GM12878 (cell line): ENCODE measurements at regions not wholly inside any gene's neighbourhood (a gene's known extent, or its start where the extent isn't known, plus 50 kb on each side); places are given as distances from the start of the nearest gene placed in this dataset.

ENCODE experiments used
- ATAC-seq: fragments of 200-7000 bp; cut with Tn5 transposase; 3 replicates; pipeline ENCODE4 v1.9.1; 2020; ENCODE audit warnings: mild to moderate bottlenecking, moderate library complexity
- BruUV-seq: library from RNA; stranded (reverse); fragments of 400-500 nt; replicated peaks from 2 replicates; lab custom pipeline; 2021; lab: Mats Ljungman, UMichigan
- CTCF ChIA-PET: fragments of 300-600 bp; sonication (Branson Sonifier 250); formaldehyde crosslinking; extraction: SDS; loops from one replicate; lab custom pipeline; 2021; ENCODE audit warnings: inconsistent platforms; lab: Yijun Ruan, JAX
- POLR2A ChIA-PET: fragments of 350-600 bp; formaldehyde crosslinking; extraction: SDS; loops from one replicate; lab custom pipeline; 2021; ENCODE audit warnings: inconsistent platforms; lab: Charles Lee
- RAD21 ChIA-PET: fragments of 300-600 bp; sonication (Branson Sonifier 250); formaldehyde crosslinking; loops from one replicate; lab custom pipeline; 2023; ENCODE audit warnings: antibody characterized with exemption; ENCODE audit not compliant: unreplicated experiment; lab: Charles Lee
- SMC1A ChIA-PET: fragments of 300-600 bp; sonication (Branson Sonifier 250); formaldehyde crosslinking; loops from one replicate; lab custom pipeline; 2023; ENCODE audit not compliant: unreplicated experiment, uncharacterized antibody; lab: Charles Lee
- DNase-seq: peaks from one replicate; pipeline ENCODE4 v3.0.0-alpha.2; 2011; ENCODE audit warnings: low read depth, low spot score
- FAIRE-seq: peaks from 3 replicates; lab custom pipeline; 2011; peaks lifted over from hg19 to GRCh38; lab: Jason Lieb, UNC
- H2AFZ ChIP-seq: 2 replicates; pipeline ENCODE4 v1.6.0; 2011; ENCODE audit warnings: low read depth, low read length, control low read depth; ENCODE audit not compliant: control insufficient read depth
- H3K27ac ChIP-seq: 2 replicates; pipeline ENCODE4 v1.5.1; 2011; ENCODE audit warnings: control low read depth; ENCODE audit not compliant: control insufficient read depth, insufficient read depth
- H3K27me3 ChIP-seq, 2 experiments: replicated peaks in 1 of 2; 2 replicates each; pipeline versions ENCODE4 v1.6.0 to v1.6.1; 2011; ENCODE audit warnings: low read length in 1 of 2; ENCODE audit not compliant: control insufficient read depth in 2 of 2, insufficient read depth in 2 of 2
- H3K36me3 ChIP-seq, 2 experiments: 2 replicates each; pipeline ENCODE4 v1.5.1; 2011; ENCODE audit warnings: low read length in 1 of 2; ENCODE audit not compliant: control insufficient read depth in 2 of 2, insufficient read depth in 2 of 2
- H3K4me1 ChIP-seq: 2 replicates; pipeline ENCODE4 v1.6.1; 2011; ENCODE audit warnings: mild to moderate bottlenecking, low read length, moderate library complexity, mixed read lengths; ENCODE audit not compliant: control insufficient read depth, insufficient read depth
- H3K4me2 ChIP-seq: 2 replicates; pipeline ENCODE4 v1.6.0; 2011; ENCODE audit warnings: control low read depth; ENCODE audit not compliant: control insufficient read depth, insufficient read depth
- H3K4me3 ChIP-seq: fragments of 200-600 bp; sonication (generic); 2 replicates; pipeline ENCODE4 v1.5.1; 2016
- H3K79me2 ChIP-seq: 2 replicates; pipeline ENCODE4 v1.6.0; 2011; ENCODE audit warnings: low read length; ENCODE audit not compliant: control insufficient read depth, insufficient read depth
- H3K9ac ChIP-seq: 2 replicates; pipeline ENCODE4 v1.8.0; 2011; ENCODE audit warnings: low read length, control low read depth, mixed read lengths; ENCODE audit not compliant: control insufficient read depth, insufficient read depth
- H3K9me3 ChIP-seq: replicated peaks from 3 replicates; pipeline ENCODE4 v1.5.1; 2011; ENCODE audit warnings: mild to moderate bottlenecking, low read length; ENCODE audit not compliant: control insufficient read depth, insufficient read depth
- H4K20me1 ChIP-seq: 2 replicates; pipeline ENCODE4 v1.6.0; 2011; ENCODE audit not compliant: control insufficient read depth, insufficient read depth
- BMI1 ChIP-seq: fragments of 450-650 bp; IDR thresholded peaks from 2 replicates; pipeline ENCODE4 v1.6.1; 2016; ENCODE audit warnings: mild to moderate bottlenecking, moderate library complexity, borderline replicate concordance
- CHD2 ChIP-seq: IDR thresholded peaks from 2 replicates; pipeline ENCODE4 v1.6.1; 2011; ENCODE audit warnings: low read depth, low read length, improper control_type of control experiment, borderline replicate concordance
- FOXK2 ChIP-seq: fragments of 450-650 bp; IDR thresholded peaks from 2 replicates; pipeline ENCODE4 v1.6.1; 2017; ENCODE audit warnings: mild to moderate bottlenecking, moderate library complexity
- HDAC2 ChIP-seq: fragments of 200-600 bp; sonication (generic); IDR thresholded peaks from 2 replicates; pipeline ENCODE4 v1.6.1; 2017
- MYB ChIP-seq: fragments of 150-350 bp; IDR thresholded peaks from 2 replicates; pipeline ENCODE4 v1.6.1; 2014; ENCODE audit warnings: mild to moderate bottlenecking, low read depth, low read length, borderline replicate concordance
- PBX3 ChIP-seq: IDR thresholded peaks from 2 replicates; pipeline ENCODE4 v1.6.1; 2011; ENCODE audit warnings: mild to moderate bottlenecking, low read depth, low read length, moderate library complexity; ENCODE audit not compliant: insufficient replicate concordance
- RELB ChIP-seq: fragments of 450-650 bp; IDR thresholded peaks from 2 replicates; pipeline ENCODE4 v1.6.1; 2017; ENCODE audit warnings: low read depth, mild to moderate bottlenecking, moderate library complexity
- SRF ChIP-seq, 2 experiments: IDR thresholded peaks; 2 replicates each; pipeline ENCODE4 v1.6.1; 2011; ENCODE audit warnings: low read depth in 2 of 2, low read length in 2 of 2, mild to moderate bottlenecking in 1 of 2, moderate library complexity in 1 of 2
- ZNF274 ChIP-seq: IDR thresholded peaks from one replicate; pipeline ENCODE4 v1.8.0; 2011; ENCODE audit not compliant: insufficient read length, insufficient read depth
- WGBS: methylation state at CpG from one replicate; pipeline ENCODE4 v1.1.6; 2016; ENCODE audit warnings: low lambda C conversion rate; ENCODE audit not compliant: insufficient replicate concordance, insufficient coverage; ENCODE audit errors: missing lambda C conversion rate; 5-methylcytosine and 5-hydroxymethylcytosine counted together
- in situ Hi-C: fragments of 300-500 bp; cut with MboI; formaldehyde crosslinking; loops from 9 replicates; pipeline ENCODE4 v1.14.3; 2018; ENCODE audit warnings: mixed read lengths
- intact Hi-C: fragments of 100-400 bp; cut with micrococcal nuclease; formaldehyde crosslinking; loops from one replicate; pipeline ENCODE4 v1.14.2; 2022; ENCODE audit not compliant: unreplicated experiment
- TF ChIP-seq, protein P1 (sequence below): fragments of 450-650 bp; formaldehyde crosslinking; IDR thresholded peaks from 2 replicates; pipeline ENCODE4 v1.5.0; 2022; ENCODE audit warnings: mild to moderate bottlenecking, missing genetic modification characterization

DNA sequence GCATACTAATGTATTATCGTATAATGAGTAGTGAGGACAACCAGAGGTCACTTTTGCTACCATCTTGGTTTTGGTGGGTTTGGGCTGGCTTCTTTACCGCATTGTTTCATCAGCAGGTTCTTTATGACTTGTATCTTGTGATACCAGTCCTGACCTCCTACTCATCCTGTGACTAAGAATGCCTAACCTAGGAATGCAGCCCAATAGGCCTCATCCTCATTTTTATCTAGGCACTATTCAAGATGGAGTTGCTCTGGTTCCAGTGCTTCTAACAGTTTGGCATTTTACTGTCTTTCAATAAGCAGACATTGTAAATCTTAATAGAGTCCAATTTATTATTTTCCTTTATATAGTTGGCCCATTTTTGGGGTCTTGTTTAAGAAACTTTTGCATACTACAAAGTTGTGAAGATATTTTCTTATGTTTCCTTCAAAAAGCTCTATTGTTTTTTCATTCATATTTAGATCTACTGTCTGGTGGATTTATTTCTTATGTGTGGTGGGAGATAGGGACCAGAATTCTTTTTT is 60.8 kb upstream of the RNU6-1 start:
- intact Hi-C loops: loop anchor here (5.0 kb wide), 1 partner anchor 37 kb away; no protein-coding TSS in a partner anchor
- ChIA-PET POLR2A (no interaction called here), RAD21 (interaction anchor here (1.7 kb wide), 1 partner anchor 15 kb away, joined by 4 read pairs; no protein-coding TSS in a partner anchor), SMC1A (interaction anchor here (1.5 to 2.8 kb wide), 4 partner anchors 11 to 38 kb away, joined by 3 to 10 read pairs (median 6); no protein-coding TSS in a partner anchor), CTCF (interaction anchor here (0.6 kb wide), 1 partner anchor 262 kb away, joined by 3 read pairs; no protein-coding TSS in a partner anchor)
- Histone ChIP-seq H4K20me1 (no peaks in the 10 kb centered on the region), H3K27ac (no peak overlapping the region), H3K36me3 (no peaks in the 10 kb centered on the region), H3K4me2 (no peak overlapping the region), H3K27me3 (no peaks in the 10 kb centered on the region), H3K4me1 (peaks cover 21% of the 10 kb centered on the region), H3K4me3 (no peak overlapping the region), H3K9ac (no peak overlapping the region), H3K79me2 (no peaks in the 10 kb centered on the region), H2AFZ (no peak overlapping the region), H3K9me3 (no peaks in the 10 kb centered on the region; the same call in 1 of the 3 replicates)
- FAIRE-seq (no peak), DNase-seq (no peak), ATAC-seq (no peak)
- no TSS peak for BruUV-seq
- WGBS: 96% methylated on average over 2 of the region's 2 CpGs
- in situ Hi-C loops: no loop called here
- no peak for TF ChIP-seq HDAC2
- TF ChIP-seq SRF (IDR thresholded peaks at IDR 0.05; ENCODE audit: low read depth in 2 of 2, low read length in 2 of 2): no peak
- TF ChIP-seq BMI1: no peak
- no peak for TF ChIP-seq FOXK2
- no peak for TF ChIP-seq RELB
- TF ChIP-seq, protein P1, sequence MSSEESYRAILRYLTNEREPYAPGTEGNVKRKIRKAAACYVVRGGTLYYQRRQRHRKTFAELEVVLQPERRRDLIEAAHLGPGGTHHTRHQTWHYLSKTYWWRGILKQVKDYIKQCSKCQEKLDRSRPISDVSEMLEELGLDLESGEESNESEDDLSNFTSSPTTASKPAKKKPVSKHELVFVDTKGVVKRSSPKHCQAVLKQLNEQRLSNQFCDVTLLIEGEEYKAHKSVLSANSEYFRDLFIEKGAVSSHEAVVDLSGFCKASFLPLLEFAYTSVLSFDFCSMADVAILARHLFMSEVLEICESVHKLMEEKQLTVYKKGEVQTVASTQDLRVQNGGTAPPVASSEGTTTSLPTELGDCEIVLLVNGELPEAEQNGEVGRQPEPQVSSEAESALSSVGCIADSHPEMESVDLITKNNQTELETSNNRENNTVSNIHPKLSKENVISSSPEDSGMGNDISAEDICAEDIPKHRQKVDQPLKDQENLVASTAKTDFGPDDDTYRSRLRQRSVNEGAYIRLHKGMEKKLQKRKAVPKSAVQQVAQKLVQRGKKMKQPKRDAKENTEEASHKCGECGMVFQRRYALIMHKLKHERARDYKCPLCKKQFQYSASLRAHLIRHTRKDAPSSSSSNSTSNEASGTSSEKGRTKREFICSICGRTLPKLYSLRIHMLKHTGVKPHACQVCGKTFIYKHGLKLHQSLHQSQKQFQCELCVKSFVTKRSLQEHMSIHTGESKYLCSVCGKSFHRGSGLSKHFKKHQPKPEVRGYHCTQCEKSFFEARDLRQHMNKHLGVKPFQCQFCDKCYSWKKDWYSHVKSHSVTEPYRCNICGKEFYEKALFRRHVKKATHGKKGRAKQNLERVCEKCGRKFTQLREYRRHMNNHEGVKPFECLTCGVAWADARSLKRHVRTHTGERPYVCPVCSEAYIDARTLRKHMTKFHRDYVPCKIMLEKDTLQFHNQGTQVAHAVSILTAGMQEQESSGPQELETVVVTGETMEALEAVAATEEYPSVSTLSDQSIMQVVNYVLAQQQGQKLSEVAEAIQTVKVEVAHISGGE: no peak
- TF ChIP-seq MYB: no peak
- no peak for TF ChIP-seq ZNF274
- TF ChIP-seq CHD2: no peak
- TF ChIP-seq PBX3: no peak
